Cardiac fibroblast (primary cell): ENCODE measurements at regions not wholly inside any gene's neighbourhood (a gene's known extent, or its start where the extent isn't known, plus 50 kb on each side); places are given as distances from the start of the nearest gene placed in this dataset.

Source experiments
- DNase-seq, 2 donors: peaks; one replicate each; pipeline versions ENCODE4 v3.0.0 to v3.0.0-alpha.2; 2010; ENCODE audit warnings: low read depth in 2 of 2
- H3K4me3 ChIP-seq, 2 donors: replicated peaks in 1 of 2; 1 replicate in 1 of 2; 2 replicates in 1 of 2; pipeline ENCODE4 v1.5.1; 2011; ENCODE audit warnings: low read depth in 2 of 2, low read length in 2 of 2, mild to moderate bottlenecking in 2 of 2, moderate library complexity in 1 of 2
- TF ChIP-seq, protein P1 (sequence below): IDR thresholded peaks from one replicate; pipeline ENCODE4 v1.5.1; 2011; ENCODE audit warnings: low read depth, mild to moderate bottlenecking, low read length, inconsistent platforms

DNA sequence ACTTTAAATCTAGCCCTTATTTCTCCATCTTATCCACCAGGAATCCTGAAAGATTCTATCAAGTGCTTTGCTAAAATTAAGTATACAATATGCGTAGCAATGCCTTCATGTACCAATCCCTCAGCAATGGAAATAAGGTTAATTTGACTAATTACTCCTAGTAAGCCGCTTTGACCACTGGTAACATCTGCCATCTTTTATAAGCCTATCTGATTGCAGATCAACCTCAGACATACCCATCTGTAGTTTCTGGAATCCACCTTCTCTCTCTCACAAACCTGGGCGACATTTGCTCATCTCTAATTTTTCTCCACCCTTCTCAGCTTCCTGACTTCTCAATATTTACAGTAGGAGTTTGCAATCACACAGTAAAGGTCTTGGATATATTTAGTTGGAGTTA, 138.8 kb upstream of the CRHR1 start:
- TF ChIP-seq, protein P1, sequence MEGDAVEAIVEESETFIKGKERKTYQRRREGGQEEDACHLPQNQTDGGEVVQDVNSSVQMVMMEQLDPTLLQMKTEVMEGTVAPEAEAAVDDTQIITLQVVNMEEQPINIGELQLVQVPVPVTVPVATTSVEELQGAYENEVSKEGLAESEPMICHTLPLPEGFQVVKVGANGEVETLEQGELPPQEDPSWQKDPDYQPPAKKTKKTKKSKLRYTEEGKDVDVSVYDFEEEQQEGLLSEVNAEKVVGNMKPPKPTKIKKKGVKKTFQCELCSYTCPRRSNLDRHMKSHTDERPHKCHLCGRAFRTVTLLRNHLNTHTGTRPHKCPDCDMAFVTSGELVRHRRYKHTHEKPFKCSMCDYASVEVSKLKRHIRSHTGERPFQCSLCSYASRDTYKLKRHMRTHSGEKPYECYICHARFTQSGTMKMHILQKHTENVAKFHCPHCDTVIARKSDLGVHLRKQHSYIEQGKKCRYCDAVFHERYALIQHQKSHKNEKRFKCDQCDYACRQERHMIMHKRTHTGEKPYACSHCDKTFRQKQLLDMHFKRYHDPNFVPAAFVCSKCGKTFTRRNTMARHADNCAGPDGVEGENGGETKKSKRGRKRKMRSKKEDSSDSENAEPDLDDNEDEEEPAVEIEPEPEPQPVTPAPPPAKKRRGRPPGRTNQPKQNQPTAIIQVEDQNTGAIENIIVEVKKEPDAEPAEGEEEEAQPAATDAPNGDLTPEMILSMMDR: no peak
- H3K4me3 ChIP-seq: no peak overlapping the region
- DNase-seq: no peak

DNA sequence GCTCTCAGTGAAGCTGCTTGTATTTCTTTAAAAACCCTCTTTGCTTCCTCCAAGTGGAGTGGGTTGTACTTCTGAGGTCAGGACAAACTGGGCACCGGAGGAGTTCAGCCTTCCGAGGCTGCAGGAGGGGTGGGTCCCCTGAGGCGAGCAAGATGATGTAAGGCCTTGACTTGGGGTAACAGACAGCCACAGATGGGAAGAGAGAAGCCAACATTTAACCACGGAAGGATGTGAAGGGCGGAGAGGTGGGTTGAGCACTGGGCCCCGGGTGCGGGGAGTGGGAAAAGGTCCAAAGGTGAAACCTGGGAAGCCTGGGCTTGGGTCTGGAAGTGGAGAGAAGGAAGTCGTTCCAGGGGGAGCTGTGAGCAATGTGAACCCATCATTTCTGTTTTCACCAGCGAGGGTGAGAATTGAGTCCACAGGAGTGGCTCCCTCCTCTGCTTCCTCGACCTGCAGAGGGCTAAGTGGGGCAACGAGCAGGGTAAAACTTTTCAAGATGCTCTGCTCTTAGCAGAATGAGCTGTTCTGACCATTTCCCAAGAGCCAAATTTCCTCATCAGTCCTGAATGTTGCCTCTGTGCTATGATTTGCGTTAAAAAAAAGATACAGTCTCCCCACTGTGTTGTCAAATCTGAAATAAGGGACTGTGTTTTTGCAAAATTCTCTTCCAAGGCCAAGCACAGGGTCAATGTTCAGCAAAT, 137.7 kb upstream of the CRHR1 start:
- no peak for DNase-seq
- H3K4me3 ChIP-seq: no peak overlapping the region
- TF ChIP-seq, protein P1: no peak

DNA sequence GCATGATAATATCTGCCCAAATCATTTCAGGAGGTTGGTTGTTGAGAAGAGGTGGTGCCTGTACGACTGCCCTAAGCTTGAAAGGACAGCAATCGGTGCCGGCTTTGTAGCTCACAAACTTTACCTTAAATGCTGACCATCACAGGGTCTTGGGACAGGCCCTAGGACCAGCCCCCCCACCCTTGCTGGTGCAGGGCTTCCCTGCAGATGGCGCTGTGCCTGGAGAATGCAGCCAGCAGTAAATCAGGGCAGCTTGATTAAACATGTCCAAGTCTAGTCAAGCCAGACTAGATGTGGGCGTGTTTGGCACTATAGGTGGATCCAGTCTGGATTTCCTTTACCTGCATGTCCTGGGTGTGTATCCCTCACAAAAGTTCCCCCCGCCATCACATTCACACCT, 135.5 kb upstream of the CRHR1 start:
- no peak overlapping the region for H3K4me3 ChIP-seq
- no peak for DNase-seq
- TF ChIP-seq, protein P1: no peak

DNA sequence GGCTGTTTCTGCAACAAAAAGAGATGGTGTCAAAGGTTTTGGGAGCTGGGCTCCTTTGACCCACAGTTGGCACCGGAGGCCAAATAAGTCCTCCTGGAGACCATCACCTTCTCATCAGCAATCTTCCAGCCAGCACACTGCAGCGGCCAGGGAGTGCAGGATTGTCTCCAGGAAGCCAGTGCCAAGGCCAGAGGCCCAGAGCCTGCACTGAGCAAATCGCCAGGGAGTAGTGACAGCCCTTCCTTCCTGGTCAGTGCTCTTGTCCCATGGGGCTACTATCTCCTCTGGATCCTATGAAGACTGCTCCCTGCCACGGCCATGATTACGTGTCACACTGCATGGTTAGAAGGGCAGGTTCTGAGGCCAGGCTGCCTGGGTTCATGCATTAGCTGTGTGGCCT, 134.3 kb upstream of the CRHR1 start:
- TF ChIP-seq, protein P1: no peak
- DNase-seq: no peak
- H3K4me3 ChIP-seq: no peak overlapping the region

DNA sequence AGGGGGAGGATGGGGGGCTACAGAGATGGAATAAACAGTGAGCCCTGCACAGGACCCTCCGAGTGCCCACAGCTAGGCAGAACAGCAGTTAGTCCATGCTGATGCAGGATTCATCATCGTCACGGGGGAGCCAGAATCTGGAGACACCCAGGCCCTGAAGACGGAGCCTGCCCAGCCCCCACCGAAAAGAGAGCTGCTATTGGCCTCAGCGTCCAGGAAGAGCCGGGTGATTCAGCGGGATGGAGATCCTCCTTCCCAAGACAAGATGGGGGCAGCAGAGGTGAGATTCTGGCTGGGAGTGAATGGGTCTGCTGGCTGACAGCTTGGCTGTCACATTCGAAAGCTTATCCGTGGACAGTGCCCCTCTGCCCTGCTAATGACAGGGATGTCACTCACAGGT, 133.6 kb upstream of the CRHR1 start:
- no peak overlapping the region for H3K4me3 ChIP-seq
- TF ChIP-seq, protein P1: no peak
- DNase-seq: no peak

DNA sequence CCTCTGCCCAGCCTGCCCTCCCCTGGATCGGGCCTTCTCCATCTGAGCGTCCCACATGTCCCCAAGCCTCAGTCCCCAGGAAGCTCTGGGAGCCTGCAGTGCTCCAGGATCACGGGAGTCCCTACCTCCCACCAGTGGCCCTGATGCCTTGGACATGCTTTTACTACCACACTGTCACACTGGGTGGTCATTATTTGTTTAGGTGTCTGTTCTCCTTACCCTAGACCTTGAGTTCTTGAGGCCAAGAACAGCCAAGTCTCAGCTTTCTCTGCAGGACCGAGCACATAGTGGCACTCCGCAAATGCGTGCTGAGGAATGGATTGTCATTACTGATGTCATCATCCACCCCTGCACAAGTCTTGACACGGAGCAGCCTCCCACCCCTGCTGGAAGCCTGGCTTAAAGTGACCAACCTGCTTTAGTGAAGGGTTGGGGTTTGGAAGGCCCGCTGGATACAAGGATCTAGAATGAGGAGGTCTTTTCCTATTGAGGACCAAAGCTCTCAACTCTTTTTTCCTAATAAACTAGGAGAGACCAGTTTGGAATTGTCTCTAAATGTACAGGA, 132.9 kb upstream of the CRHR1 start:
- DNase-seq: no peak
- TF ChIP-seq, protein P1: no peak
- H3K4me3 ChIP-seq: no peak overlapping the region
